IPS-15b (cell line): ENCODE measurements at regions not wholly inside any gene's neighbourhood (a gene's known extent, or its start where the extent isn't known, plus 50 kb on each side); places are given as distances from the start of the nearest gene placed in this dataset.

Source experiments
- H3K27me3 ChIP-seq: one replicate; pipeline ENCODE4 v1.6.1; 2013; ENCODE audit warnings: low read length; ENCODE audit not compliant: control insufficient read depth, insufficient read depth
- H3K36me3 ChIP-seq: one replicate; pipeline ENCODE4 v1.6.1; 2013; ENCODE audit warnings: low read length; ENCODE audit not compliant: control insufficient read depth, insufficient read depth
- H3K4me1 ChIP-seq: one replicate; pipeline ENCODE4 v1.6.1; 2013; ENCODE audit warnings: mild to moderate bottlenecking, low read length; ENCODE audit not compliant: control insufficient read depth, insufficient read depth
- H3K4me3 ChIP-seq: one replicate; pipeline ENCODE4 v1.5.1; 2013; ENCODE audit warnings: low read depth, low read length
- H3K9ac ChIP-seq: one replicate; pipeline ENCODE4 v1.6.1; 2013; ENCODE audit warnings: low read depth, mild to moderate bottlenecking, low read length
- H3K9me3 ChIP-seq: one replicate; pipeline ENCODE4 v1.6.1; 2013; ENCODE audit warnings: mild to moderate bottlenecking, low read length; ENCODE audit not compliant: control insufficient read depth, insufficient read depth

DNA sequence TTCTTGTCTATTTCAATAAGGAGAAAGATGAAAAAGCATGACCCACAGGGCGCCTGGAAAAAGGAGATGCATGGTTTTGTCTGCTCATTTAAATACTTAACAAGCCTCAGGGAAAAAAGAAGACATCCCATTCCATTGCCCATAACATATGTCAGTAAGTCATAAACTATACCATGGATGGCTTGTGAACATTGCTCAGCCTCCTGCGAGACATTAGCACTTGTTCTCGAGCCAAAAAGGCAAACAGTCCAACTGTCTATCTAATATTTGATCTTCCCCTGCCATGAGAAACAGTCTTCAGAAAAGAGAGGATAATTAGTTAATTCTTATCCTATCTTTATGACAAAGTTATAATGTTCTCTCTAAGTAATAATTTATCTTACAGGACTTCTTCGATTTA is 527.4 kb downstream of the HACE1 start:
- no peak overlapping the region for H3K9ac ChIP-seq
- H3K27me3 ChIP-seq = no peaks in the 10 kb centered on the region
- H3K4me3 ChIP-seq = no peak overlapping the region
- no peaks in the 10 kb centered on the region for H3K36me3 ChIP-seq
- H3K4me1 ChIP-seq = peaks cover 2% of the 10 kb centered on the region
- no peaks in the 10 kb centered on the region for H3K9me3 ChIP-seq

DNA sequence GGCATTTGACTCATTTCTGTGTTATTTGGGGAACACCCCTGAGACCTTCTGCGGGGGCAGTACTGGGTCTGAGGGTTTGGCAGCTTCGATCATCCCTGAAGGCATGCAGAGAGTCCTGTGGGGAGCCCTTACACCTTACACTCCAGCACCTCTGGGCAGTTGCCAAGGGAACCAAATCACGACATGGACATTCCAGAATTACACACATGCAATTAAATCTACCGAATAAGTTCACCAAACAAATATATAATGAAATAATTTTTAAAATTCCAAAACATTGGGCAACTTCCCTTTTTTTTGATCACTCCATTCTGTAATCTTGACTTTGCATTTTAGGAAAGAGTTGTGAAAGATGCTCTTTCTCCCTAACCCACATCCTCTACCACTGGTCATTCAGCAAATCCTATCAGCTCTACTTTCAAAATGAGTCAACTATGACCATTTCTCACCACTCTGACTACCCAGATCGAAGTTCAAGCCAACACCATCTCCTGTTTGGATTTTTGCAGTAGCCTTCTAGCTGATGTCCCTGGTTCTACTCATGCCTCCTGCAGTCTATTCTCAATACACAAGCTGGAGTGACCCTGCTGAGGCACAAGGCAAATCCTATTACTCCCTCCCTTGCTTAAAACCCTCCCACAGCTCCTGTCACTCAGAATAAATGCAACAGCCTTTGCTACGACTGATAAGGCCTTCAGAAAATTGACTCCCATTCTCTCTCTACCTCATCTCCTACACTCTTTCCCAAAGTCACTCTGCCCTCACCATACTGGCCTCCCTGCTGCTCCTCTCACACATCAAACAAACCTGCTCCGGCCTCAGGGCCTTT is 533.3 kb downstream of the HACE1 start:
- Histone ChIP-seq H3K9me3 (no peaks in the 10 kb centered on the region), H3K4me1 (peaks cover 2% of the 10 kb centered on the region), H3K27me3 (no peaks in the 10 kb centered on the region), H3K36me3 (no peaks in the 10 kb centered on the region), H3K9ac (no peak overlapping the region), H3K4me3 (no peak overlapping the region)

DNA sequence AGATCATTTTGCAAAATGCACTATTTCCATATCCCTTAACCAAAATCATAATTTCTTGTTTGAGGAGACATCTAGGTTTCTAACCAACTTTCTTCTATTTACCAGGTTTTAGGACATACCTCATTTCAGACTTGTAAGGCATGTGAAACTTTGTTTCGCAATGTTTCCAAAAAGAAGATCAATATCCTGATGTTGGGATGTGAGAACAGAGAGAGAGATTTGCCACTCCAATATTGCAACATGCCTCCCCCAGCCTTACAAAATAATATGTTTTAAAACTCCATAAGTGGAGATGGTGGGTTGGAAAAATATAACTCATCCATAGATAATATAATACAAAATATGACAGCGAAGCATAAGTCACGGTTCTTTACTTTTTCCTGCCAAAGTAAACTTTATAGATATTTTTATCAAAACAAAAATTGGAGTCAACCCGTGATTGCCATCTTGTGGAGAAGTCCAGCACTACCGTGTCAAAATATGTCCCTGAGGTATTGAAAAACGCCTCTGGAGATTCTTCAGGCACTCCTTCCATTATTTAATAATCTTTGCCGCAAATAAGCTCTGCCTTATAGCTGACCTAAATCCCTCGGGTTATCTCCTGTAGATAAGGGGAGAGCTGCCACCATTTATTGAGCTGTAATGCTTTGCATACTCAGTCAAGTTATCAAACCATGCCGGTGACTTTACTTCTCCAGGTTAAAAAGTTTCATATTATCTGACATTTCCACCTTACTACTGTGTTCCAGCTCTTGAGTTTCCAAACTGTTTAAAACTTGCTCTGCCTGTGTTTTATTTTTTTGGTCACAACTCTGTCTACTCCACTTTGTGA is 534.2 kb downstream of the HACE1 start:
- no peak overlapping the region for H3K4me3 ChIP-seq
- H3K4me1 ChIP-seq = peaks cover 2% of the 10 kb centered on the region
- H3K27me3 ChIP-seq = no peaks in the 10 kb centered on the region
- H3K9me3 ChIP-seq = no peaks in the 10 kb centered on the region
- H3K9ac ChIP-seq = no peak overlapping the region
- H3K36me3 ChIP-seq = no peaks in the 10 kb centered on the region

DNA sequence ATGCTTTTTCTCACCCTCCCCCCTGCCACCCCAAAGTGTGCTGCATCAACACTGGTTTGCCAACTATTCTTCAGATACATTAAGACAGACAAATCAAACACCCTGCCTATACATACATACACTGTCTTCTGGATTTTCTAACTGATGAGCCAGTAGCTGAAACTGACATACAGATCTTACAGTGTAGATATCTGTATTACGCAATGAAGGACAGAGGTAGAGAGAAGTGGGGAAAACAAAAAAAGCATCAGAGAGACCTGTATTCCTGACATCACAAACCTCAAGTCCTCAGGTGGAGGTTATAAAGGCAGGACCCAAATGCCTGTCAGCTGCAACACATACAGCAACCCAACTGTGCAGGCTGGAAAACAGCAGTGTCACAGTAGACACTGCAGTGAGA is 535.4 kb downstream of the HACE1 start:
- H3K4me3 ChIP-seq = no peak overlapping the region
- H3K36me3 ChIP-seq = no peaks in the 10 kb centered on the region
- H3K27me3 ChIP-seq = no peaks in the 10 kb centered on the region
- no peaks in the 10 kb centered on the region for H3K9me3 ChIP-seq
- peaks cover 2% of the 10 kb centered on the region for H3K4me1 ChIP-seq
- H3K9ac ChIP-seq = no peak overlapping the region

DNA sequence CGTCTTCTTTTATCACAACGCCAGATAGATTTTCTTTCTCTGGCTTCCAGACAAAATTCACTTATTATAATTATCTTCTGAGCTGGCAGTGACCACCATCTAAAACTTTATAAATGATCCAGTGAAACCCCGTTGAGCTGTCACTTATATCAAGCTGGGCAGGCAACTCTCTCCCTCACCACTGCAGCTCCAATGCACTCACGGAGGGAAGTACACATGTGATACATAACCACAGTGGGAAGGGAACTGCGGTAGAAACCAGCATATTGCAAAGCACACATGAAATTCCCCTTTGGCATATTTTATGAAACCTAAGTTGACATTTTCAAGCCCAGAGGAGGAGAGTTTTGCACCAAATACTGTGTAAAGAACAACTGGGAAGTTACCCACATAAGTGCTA is 536.9 kb downstream of the HACE1 start:
- Histone ChIP-seq H3K36me3 (no peaks in the 10 kb centered on the region), H3K4me3 (no peak overlapping the region), H3K27me3 (no peaks in the 10 kb centered on the region), H3K9me3 (no peaks in the 10 kb centered on the region), H3K9ac (no peak overlapping the region), H3K4me1 (peaks cover 2% of the 10 kb centered on the region)

DNA sequence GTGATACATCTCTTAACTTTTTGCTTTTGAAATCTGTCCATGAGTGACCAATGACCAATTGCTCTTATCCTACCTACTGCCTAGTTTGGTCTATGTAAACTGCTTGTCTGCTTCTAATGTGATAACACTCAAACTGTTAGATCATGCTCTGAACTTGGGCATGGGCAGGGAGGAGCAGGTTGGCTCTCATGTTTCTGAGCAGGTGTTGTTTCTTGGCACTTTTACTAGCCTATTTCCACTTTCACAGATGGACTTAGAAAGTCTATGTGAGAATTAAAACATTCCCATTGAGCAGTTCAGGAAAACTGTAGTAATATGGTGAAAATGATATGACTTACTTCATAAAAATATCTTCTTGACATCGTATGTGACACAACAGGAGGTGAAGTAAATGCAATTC is 538.4 kb downstream of the HACE1 start:
- H3K4me1 ChIP-seq = peaks cover under 1% of the 10 kb centered on the region
- H3K36me3 ChIP-seq = no peaks in the 10 kb centered on the region
- no peaks in the 10 kb centered on the region for H3K27me3 ChIP-seq
- no peak overlapping the region for H3K9ac ChIP-seq
- no peaks in the 10 kb centered on the region for H3K9me3 ChIP-seq
- H3K4me3 ChIP-seq = no peak overlapping the region

DNA sequence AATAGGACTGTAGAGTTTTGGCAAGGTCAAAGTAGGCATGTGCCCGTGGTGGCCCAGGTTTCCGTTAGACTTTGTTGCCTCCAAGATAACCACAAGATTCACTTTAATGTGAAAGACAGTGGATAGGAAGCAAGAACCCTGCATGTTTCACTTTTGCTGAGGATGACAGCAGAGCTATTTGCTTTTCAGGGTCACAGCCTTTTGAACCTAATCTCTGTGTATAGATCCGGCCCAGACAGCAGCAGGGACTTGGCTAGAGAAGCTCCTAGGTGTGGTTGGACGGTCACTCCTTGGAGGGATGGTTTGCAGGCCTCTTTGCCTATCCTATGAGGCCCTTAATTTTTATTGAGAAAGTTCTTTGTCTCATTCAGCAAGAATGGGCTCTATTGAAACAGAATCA is 538.8 kb downstream of the HACE1 start:
- Histone ChIP-seq H3K4me1 (no peaks in the 10 kb centered on the region), H3K27me3 (no peaks in the 10 kb centered on the region), H3K36me3 (no peaks in the 10 kb centered on the region), H3K9ac (no peak overlapping the region), H3K9me3 (no peaks in the 10 kb centered on the region), H3K4me3 (no peak overlapping the region)

DNA sequence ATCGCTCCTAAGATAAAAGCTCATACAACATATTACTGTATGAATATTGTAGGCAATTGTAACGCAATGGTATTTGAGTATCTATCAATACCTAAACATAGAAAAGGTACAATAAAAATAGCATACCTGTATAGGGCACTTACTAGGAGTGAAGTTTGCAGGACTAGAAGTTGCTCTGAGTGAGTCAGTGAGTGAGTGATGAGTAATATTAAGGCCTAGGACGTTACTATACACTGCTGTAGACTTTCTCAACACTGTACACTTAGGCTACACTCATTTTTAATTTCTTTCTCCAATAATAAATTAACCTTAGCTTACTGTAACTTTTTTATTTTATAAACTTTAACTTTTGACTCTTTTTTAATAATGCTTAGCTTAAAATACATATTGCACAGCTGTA is 546.9 kb downstream of the HACE1 start:
- no peaks in the 10 kb centered on the region for H3K9me3 ChIP-seq
- no peak overlapping the region for H3K9ac ChIP-seq
- no peaks in the 10 kb centered on the region for H3K4me1 ChIP-seq
- H3K4me3 ChIP-seq = no peak overlapping the region
- H3K36me3 ChIP-seq = no peaks in the 10 kb centered on the region
- no peaks in the 10 kb centered on the region for H3K27me3 ChIP-seq

DNA sequence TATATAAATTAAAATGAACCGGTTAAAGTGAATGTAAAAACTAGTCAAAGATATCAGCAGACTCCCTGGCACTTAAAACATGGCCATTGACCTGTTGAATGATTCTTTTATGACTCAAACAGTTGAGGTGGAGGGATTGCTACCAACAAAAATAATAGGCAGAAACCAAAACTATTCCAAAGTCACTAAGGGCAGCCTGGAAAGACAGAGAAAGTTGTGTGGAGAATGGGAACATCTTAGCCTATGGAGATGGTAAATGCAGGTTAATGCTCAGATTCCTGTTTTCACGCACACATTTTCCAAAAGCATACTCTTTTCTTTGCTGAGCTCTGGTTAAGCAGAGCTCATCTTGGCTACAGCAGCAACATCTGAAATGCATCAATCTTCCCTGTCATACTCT is 553.5 kb downstream of the HACE1 start:
- H3K9ac ChIP-seq = no peak overlapping the region
- H3K9me3 ChIP-seq = no peaks in the 10 kb centered on the region
- H3K4me3 ChIP-seq = no peak overlapping the region
- H3K4me1 ChIP-seq = no peaks in the 10 kb centered on the region
- H3K36me3 ChIP-seq = no peaks in the 10 kb centered on the region
- no peaks in the 10 kb centered on the region for H3K27me3 ChIP-seq

DNA sequence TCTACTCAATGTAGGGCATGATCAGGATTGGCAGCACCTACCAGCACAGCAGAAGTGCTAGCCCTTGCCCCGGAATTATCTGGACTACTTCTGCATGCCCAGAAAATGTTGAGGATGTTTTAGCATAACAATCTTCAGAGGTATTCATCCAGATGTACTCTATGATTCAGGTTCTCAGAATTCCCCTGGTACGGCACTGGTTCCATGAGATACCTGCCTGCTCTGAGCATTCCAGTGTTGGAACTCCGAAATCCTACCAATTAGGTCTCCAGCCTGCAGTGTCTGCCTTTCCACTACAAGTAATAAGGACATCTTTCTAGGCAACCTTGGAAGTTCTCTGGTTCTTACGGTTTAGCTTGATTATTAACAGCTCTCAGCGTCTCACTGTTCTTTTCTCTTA is 554.5 kb downstream of the HACE1 start:
- Histone ChIP-seq H3K9me3 (no peaks in the 10 kb centered on the region), H3K9ac (no peak overlapping the region), H3K36me3 (no peaks in the 10 kb centered on the region), H3K27me3 (no peaks in the 10 kb centered on the region), H3K4me1 (no peaks in the 10 kb centered on the region), H3K4me3 (no peak overlapping the region)

DNA sequence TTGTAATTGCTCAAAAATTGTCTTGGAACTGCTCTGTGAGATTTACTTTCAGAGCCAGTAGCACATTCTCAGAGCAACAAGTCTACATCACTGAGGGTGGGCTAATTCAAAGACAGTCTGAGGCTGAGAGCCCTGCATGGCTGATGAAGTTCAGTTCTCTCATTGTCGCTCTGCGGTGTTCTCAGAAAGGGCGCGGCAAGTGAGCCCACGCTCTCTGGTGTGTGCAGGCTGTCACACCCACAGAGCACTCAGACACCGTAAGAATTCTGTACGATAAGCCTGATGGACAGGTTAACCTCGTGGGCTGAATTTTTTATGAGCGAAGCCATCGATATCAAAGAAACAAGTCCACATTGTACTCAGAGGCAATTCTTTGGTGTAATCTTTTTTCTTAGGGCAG is 557.8 kb downstream of the HACE1 start:
- Histone ChIP-seq H3K9ac (no peak overlapping the region), H3K36me3 (no peaks in the 10 kb centered on the region), H3K9me3 (no peaks in the 10 kb centered on the region), H3K27me3 (no peaks in the 10 kb centered on the region), H3K4me3 (no peak overlapping the region), H3K4me1 (no peaks in the 10 kb centered on the region)

DNA sequence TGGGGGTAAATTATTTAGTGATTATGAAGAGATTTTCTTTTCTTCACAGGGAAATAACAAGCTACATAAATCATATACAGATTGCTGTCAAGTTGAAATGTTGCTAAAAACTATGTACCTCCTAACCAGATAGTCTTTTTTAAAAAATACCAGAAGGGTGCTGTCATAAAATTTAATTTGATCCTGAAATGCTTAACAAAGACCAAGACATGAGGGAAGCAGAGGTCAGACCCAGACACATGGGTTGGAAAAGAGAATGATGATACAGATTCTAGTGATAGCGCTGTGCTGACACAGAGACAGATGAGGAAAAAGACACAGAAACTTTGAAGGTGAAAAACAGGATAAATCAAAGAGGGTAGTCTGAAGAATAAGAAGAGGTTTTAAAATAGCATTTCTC is 573.1 kb downstream of the HACE1 start:
- Histone ChIP-seq H3K4me3 (no peak overlapping the region), H3K4me1 (no peaks in the 10 kb centered on the region), H3K9ac (no peak overlapping the region), H3K27me3 (no peaks in the 10 kb centered on the region), H3K9me3 (no peaks in the 10 kb centered on the region), H3K36me3 (no peaks in the 10 kb centered on the region)
